ENCODE measurements at regions not wholly inside any gene's neighbourhood (a gene's known extent, or its start where the extent isn't known, plus 50 kb on each side); places are given as distances from the start of the nearest gene placed in this dataset.

- Histone ChIP-seq H3K9me3 (no peaks in the 10 kb centered on the region), H3F3A (replicated peaks; ENCODE audit: insufficient read depth) (no peaks in the 10 kb centered on the region), H4K20me1 (ENCODE audit: insufficient read depth) (no peaks in the 10 kb centered on the region), H3K79me2 (ENCODE audit: insufficient read depth) (no peaks in the 10 kb centered on the region), H2AFZ (ENCODE audit: low read depth) (no peak overlapping the region), H3K9ac (no peak overlapping the region), H3K4me2 (no peak overlapping the region), H3K4me3 (ENCODE audit: low read depth in 2 of 2, low read length in 1 of 2) (no peak overlapping the region), H3K4me1 (ENCODE audit: control insufficient read depth in 1 of 2, insufficient read depth in 2 of 2, low read depth in 1 of 2, low read length in 1 of 2) (peaks cover 0 to 20% of the 10 kb centered on the region in 2 experiments; a peak in 1 of 4 replicates), H3K27ac (ENCODE audit: low read depth in 2 of 2, low read length in 1 of 2) (peak overlapping the region in 1 of 2 experiments; percentile 73; a peak in 2 of 4 replicates), H3K9me2 (no peaks in the 10 kb centered on the region), H3K27me3 (ENCODE audit: insufficient read depth) (no peaks in the 10 kb centered on the region), H3K36me3 (replicated peaks in 1 of 2; ENCODE audit: control insufficient read depth in 1 of 2, insufficient read depth in 2 of 2, low read length in 1 of 2) (no peaks in the 10 kb centered on the region)
- 84% methylated on average over 13 of the region's 15 CpGs for WGBS (ENCODE audit: low lambda C conversion rate)
- CTCF ChIA-PET, result interaction anchor here (0.6 to 1.3 kb wide), 3 partner anchors 109 to 530 kb away, joined by 3 to 5 read pairs (median 3); no protein-coding TSS in a partner anchor
- TF ChIP-seq GABPA (IDR thresholded peaks at IDR 0.05; ENCODE audit: low read depth) (no peak), MAX (IDR thresholded peaks at IDR 0.05; ENCODE audit: low read depth) (peak; percentile 36; the same call in 1 of the 2 replicates), PBX3 (IDR thresholded peaks at IDR 0.05) (peak; percentile 82), RCOR1 (IDR thresholded peaks at IDR 0.05; ENCODE audit: low read length) (no peak), SMC3 (IDR thresholded peaks at IDR 0.05; ENCODE audit: low read depth, low read length) (peak; percentile 19; the same call in 1 of the 2 replicates), TCF12 (IDR thresholded peaks at IDR 0.05) (peak; percentile 90), MXI1 (IDR thresholded peaks at IDR 0.05; ENCODE audit: low read depth, low read length) (no peak), JUND (IDR thresholded peaks at IDR 0.05) (peak; percentile 49), POLR2AphosphoS5 (IDR thresholded peaks at IDR 0.05; ENCODE audit: low read depth, low read length) (peak; percentile 52; the same call in 1 of the 2 replicates), CHD2 (IDR thresholded peaks at IDR 0.05; ENCODE audit: low read length, partially characterized antibody) (no peak), TEAD4 (IDR thresholded peaks at IDR 0.05; ENCODE audit: borderline replicate concordance, insufficient read depth) (no peak), NFIC (IDR thresholded peaks at IDR 0.05; ENCODE audit: borderline replicate concordance) (peak; percentile 65; the same call in 1 of the 2 replicates), EP300 (IDR thresholded peaks at IDR 0.05; ENCODE audit: borderline replicate concordance in 1 of 2, low read depth in 1 of 2, low read length in 1 of 2) (peak; percentile 49 to 51; a peak in 3 of 4 replicates)
- POLR2A ChIA-PET, result no interaction called here
- DNase-seq, result no peak
Measured at GRCh38 chr7:47710201-47710935, 128.5 kb upstream of the TNS3 start.

- Histone ChIP-seq H4K20me1 (ENCODE audit: insufficient read depth) (no peaks in the 10 kb centered on the region), H3K9me2 (no peaks in the 10 kb centered on the region), H3K9ac (no peak overlapping the region), H3K4me1 (ENCODE audit: control insufficient read depth in 1 of 2, insufficient read depth in 2 of 2, low read depth in 1 of 2, low read length in 1 of 2) (peaks cover 0 to 20% of the 10 kb centered on the region in 2 experiments; a peak in 1 of 4 replicates), H3K9me3 (no peaks in the 10 kb centered on the region), H3F3A (replicated peaks; ENCODE audit: insufficient read depth) (no peaks in the 10 kb centered on the region), H3K36me3 (replicated peaks in 1 of 2; ENCODE audit: control insufficient read depth in 1 of 2, insufficient read depth in 2 of 2, low read length in 1 of 2) (no peaks in the 10 kb centered on the region), H3K4me3 (ENCODE audit: low read depth in 2 of 2, low read length in 1 of 2) (no peak overlapping the region), H3K27me3 (ENCODE audit: insufficient read depth) (no peaks in the 10 kb centered on the region), H3K79me2 (ENCODE audit: insufficient read depth) (no peaks in the 10 kb centered on the region), H3K4me2 (no peak overlapping the region), H2AFZ (ENCODE audit: low read depth) (no peak overlapping the region), H3K27ac (ENCODE audit: low read depth in 2 of 2, low read length in 1 of 2) (peak overlapping the region in 1 of 2 experiments; percentile 73; a peak in 2 of 4 replicates)
- 97% methylated on average over 6 of the region's 6 CpGs for WGBS (ENCODE audit: low lambda C conversion rate)
- DNase-seq, result no peak
- CTCF ChIA-PET, result interaction anchor here (1.2 to 1.3 kb wide), 2 partner anchors 274 to 443 kb away, joined by 4 to 5 read pairs; no protein-coding TSS in a partner anchor
- POLR2A ChIA-PET, result interaction anchor here (0.6 kb wide), 1 partner anchor 9 kb away, joined by 3 read pairs; no protein-coding TSS in a partner anchor
- TF ChIP-seq MEF2A (IDR thresholded peaks at IDR 0.05; ENCODE audit: borderline replicate concordance, low read depth) (no peak), ZBTB33 (IDR thresholded peaks at IDR 0.05; ENCODE audit: borderline replicate concordance, low read depth) (no peak), GATA2 (CRISPR knock-in tag; IDR thresholded peaks at IDR 0.05) (no peak), TCF12 (IDR thresholded peaks at IDR 0.05) (no peak), FOXJ3 (CRISPR knock-in tag; IDR thresholded peaks at IDR 0.05) (no peak), TAF1 (IDR thresholded peaks at IDR 0.05; ENCODE audit: borderline replicate concordance, low read depth, low read length) (no peak), NFIC (IDR thresholded peaks at IDR 0.05; ENCODE audit: borderline replicate concordance) (no peak), POLR2AphosphoS5 (IDR thresholded peaks at IDR 0.05; ENCODE audit: low read depth, low read length) (no peak), RCOR1 (IDR thresholded peaks at IDR 0.05; ENCODE audit: low read length) (no peak), CTCF (IDR thresholded peaks at IDR 0.05) (no peak)
Measured at GRCh38 chr7:47709451-47709850, 127.5 kb upstream of the TNS3 start.

All from SK-N-SH (cell line).